Liver (tissue), 7 donors: ENCODE measurements at regions not wholly inside any gene's neighbourhood (a gene's known extent, or its start where the extent isn't known, plus 50 kb on each side); places are given as distances from the start of the nearest gene placed in this dataset.

ENCODE experiments used
- DNase-seq: peaks from one replicate; pipeline ENCODE4 v3.0.0-alpha.2; 2017; ENCODE audit warnings: low spot score
- H3K27ac ChIP-seq, 2 donors: one replicate each; pipeline ENCODE4 v1.7.0; 2013; ENCODE audit warnings: inconsistent platforms in 2 of 2, low read length in 2 of 2, control low read depth in 1 of 2, low read depth in 1 of 2, mild to moderate bottlenecking in 1 of 2
- H3K27me3 ChIP-seq, 4 donors: one replicate each; pipeline versions ENCODE4 v1.6.1 to v1.7.0; 2013; ENCODE audit warnings: low read length in 3 of 4, inconsistent platforms in 1 of 4, mild to moderate bottlenecking in 1 of 4, moderate library complexity in 1 of 4; ENCODE audit not compliant: control insufficient read depth in 4 of 4, insufficient read depth in 4 of 4
- H3K36me3 ChIP-seq, 4 donors: one replicate each; pipeline versions ENCODE4 v1.6.1 to v1.7.0; 2013; ENCODE audit warnings: low read length in 3 of 4, mild to moderate bottlenecking in 3 of 4, low read depth in 1 of 4, moderate library complexity in 1 of 4; ENCODE audit not compliant: control insufficient read depth in 4 of 4, insufficient read depth in 3 of 4
- H3K4me1 ChIP-seq, 4 donors: one replicate each; pipeline versions ENCODE4 v1.6.1 to v1.7.0; 2013; ENCODE audit warnings: low read length in 3 of 4, mild to moderate bottlenecking in 3 of 4, moderate library complexity in 1 of 4; ENCODE audit not compliant: control insufficient read depth in 4 of 4, insufficient read depth in 4 of 4
- H3K4me3 ChIP-seq, 3 donors: one replicate each; pipeline versions ENCODE4 v1.6.1 to v1.7.0; 2013; ENCODE audit warnings: low read length in 3 of 3, control low read depth in 1 of 3, low read depth in 1 of 3, mild to moderate bottlenecking in 1 of 3
- H3K9ac ChIP-seq, 2 donors: one replicate each; pipeline ENCODE4 v1.7.0; 2013; ENCODE audit warnings: low read length in 2 of 2, mild to moderate bottlenecking in 2 of 2, moderate library complexity in 2 of 2, control low read depth in 1 of 2, low read depth in 1 of 2
- H3K9me3 ChIP-seq, 4 donors: one replicate each; pipeline versions ENCODE4 v1.6.1 to v1.7.0; 2013; ENCODE audit warnings: low read length in 3 of 4; ENCODE audit not compliant: control insufficient read depth in 4 of 4
- FOXA1 ChIP-seq: IDR thresholded peaks from 2 replicates; pipeline ENCODE4 v1.6.1; 2016; ENCODE audit warnings: antibody characterized with exemption
- GABPA ChIP-seq, 2 donors: IDR thresholded peaks in 1 of 2; conservative IDR thresholded peaks in 1 of 2; 2 replicates each; pipeline ENCODE4 v1.6.1; 2016; ENCODE audit warnings: antibody characterized with exemption in 2 of 2, mild to moderate bottlenecking in 1 of 2, moderate library complexity in 1 of 2
- HNF4A ChIP-seq, 2 donors: conservative IDR thresholded peaks; 2 replicates each; pipeline ENCODE4 v1.6.1; 2016; ENCODE audit warnings: antibody characterized with exemption in 2 of 2, mild to moderate bottlenecking in 2 of 2
- HNF4G ChIP-seq: IDR thresholded peaks from 2 replicates; pipeline ENCODE4 v1.6.1; 2016; ENCODE audit warnings: antibody characterized with exemption
- JUND ChIP-seq, 2 donors: IDR thresholded peaks; 2 replicates each; pipeline ENCODE4 v1.6.1; 2016; ENCODE audit warnings: antibody characterized with exemption in 2 of 2
- NR2F2 ChIP-seq: IDR thresholded peaks from 2 replicates; pipeline ENCODE4 v1.6.1; 2016; ENCODE audit warnings: antibody characterized with exemption
- REST ChIP-seq: IDR thresholded peaks from 2 replicates; pipeline ENCODE4 v1.6.1; 2016; ENCODE audit warnings: antibody characterized with exemption, mild to moderate bottlenecking
- RXRA ChIP-seq, 2 donors: IDR thresholded peaks; 2 replicates each; pipeline ENCODE4 v1.6.1; 2017 to 2018; ENCODE audit warnings: antibody characterized with exemption in 2 of 2, mild to moderate bottlenecking in 1 of 2
- TAF1 ChIP-seq: conservative IDR thresholded peaks from 2 replicates; pipeline ENCODE4 v1.6.1; 2016; ENCODE audit warnings: antibody characterized with exemption, mild to moderate bottlenecking
- YY1 ChIP-seq: IDR thresholded peaks from 2 replicates; pipeline ENCODE4 v1.6.1; 2016; ENCODE audit warnings: antibody characterized with exemption, mild to moderate bottlenecking
- ZBTB33 ChIP-seq: IDR thresholded peaks from 2 replicates; pipeline ENCODE4 v1.6.1; 2016; ENCODE audit warnings: antibody characterized with exemption
- WGBS: extraction: QIAGEN DNeasy Blood & Tissue Kit; methylation state at CpG from one replicate; pipeline ENCODE4 v1.1.7; 2013; 5-methylcytosine and 5-hydroxymethylcytosine counted together
- TF ChIP-seq, protein P1 (sequence below): IDR thresholded peaks from 2 replicates; pipeline ENCODE4 v1.6.1; 2016; ENCODE audit warnings: antibody characterized with exemption
- TF ChIP-seq, protein P2 (sequence below): IDR thresholded peaks from 2 replicates; pipeline ENCODE4 v1.6.1; 2016; ENCODE audit warnings: antibody characterized with exemption
- donor health status: healthy.
- donor health status: healthy.
- donor health status: healthy.
- donor health status: healthy.

DNA sequence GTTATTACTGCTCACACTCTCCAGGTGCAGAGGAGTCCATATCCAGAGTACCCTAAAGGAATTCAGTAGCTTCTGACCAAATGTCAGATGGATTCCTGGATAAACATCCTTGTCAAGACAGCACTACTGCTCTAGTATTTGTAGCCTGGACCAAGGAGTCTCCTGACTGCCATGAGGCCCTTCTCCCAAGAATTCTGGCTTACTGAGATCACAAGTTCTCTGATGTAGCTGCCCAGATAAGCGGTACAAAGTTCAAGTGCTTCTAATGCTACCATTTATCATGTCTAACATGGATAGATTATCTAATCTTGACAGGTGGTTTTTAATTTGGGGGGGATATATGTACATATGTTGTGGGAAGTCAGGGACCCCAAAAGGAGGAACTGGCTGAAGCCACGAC is 196.6 kb upstream of the HMCN1 start:
- Histone ChIP-seq H3K4me3 (no peak overlapping the region), H3K27me3 (peaks cover 0 to 2% (median 0%) of the 10 kb centered on the region in 4 donors), H3K4me1 (peaks cover 3 to 15% (median 11%) of the 10 kb centered on the region in 4 donors), H3K9ac (no peak overlapping the region), H3K9me3 (no peaks in the 10 kb centered on the region), H3K36me3 (no peaks in the 10 kb centered on the region), H3K27ac (no peak overlapping the region)
- TF ChIP-seq ZBTB33 (no peak), GABPA (IDR thresholded peaks at IDR 0.05 in 1 of 2, conservative IDR thresholded peaks at IDR 0.05 in 1 of 2) (no peak), NR2F2 (no peak)
- TF ChIP-seq, protein P1, sequence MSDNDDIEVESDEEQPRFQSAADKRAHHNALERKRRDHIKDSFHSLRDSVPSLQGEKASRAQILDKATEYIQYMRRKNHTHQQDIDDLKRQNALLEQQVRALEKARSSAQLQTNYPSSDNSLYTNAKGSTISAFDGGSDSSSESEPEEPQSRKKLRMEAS, result no peak
- WGBS, result 85% methylated on average over 2 of the region's 2 CpGs
- DNase-seq, result no peak

GRCh38 chr1:185536165-185536920 is 197.8 kb upstream of the HMCN1 start:
- Histone ChIP-seq H3K4me1 (peaks cover 3 to 15% (median 11%) of the 10 kb centered on the region in 4 donors), H3K27ac (no peak overlapping the region), H3K9ac (no peak overlapping the region), H3K27me3 (peaks cover 0 to 2% (median 0%) of the 10 kb centered on the region in 4 donors), H3K36me3 (no peaks in the 10 kb centered on the region), H3K9me3 (no peaks in the 10 kb centered on the region), H3K4me3 (no peak overlapping the region)
- no peak for DNase-seq
- 67% methylated on average over 3 of the region's 3 CpGs for WGBS
- no peak for TF ChIP-seq REST
- TF ChIP-seq JUND (IDR thresholded peaks at IDR 0.05), result no peak
- TF ChIP-seq YY1, result no peak
- TF ChIP-seq, protein P1, result no peak
- no peak for TF ChIP-seq FOXA1
- TF ChIP-seq TAF1, result no peak
- no peak for TF ChIP-seq GABPA (IDR thresholded peaks at IDR 0.05 in 1 of 2, conservative IDR thresholded peaks at IDR 0.05 in 1 of 2)

GRCh38 chr1:185535621-185536020 is 198.6 kb upstream of the HMCN1 start:
- Histone ChIP-seq H3K36me3 (no peaks in the 10 kb centered on the region), H3K27ac (no peak overlapping the region), H3K4me1 (peaks cover 3 to 15% (median 11%) of the 10 kb centered on the region in 4 donors), H3K9ac (no peak overlapping the region), H3K4me3 (no peak overlapping the region), H3K27me3 (peaks cover 0 to 2% (median 0%) of the 10 kb centered on the region in 4 donors), H3K9me3 (no peaks in the 10 kb centered on the region)
- 93% methylated on average over 2 of the region's 2 CpGs for WGBS
- DNase-seq, result no peak
- TF ChIP-seq REST (no peak), FOXA1 (no peak), TAF1 (no peak), ZBTB33 (no peak), NR2F2 (no peak), RXRA (IDR thresholded peaks at IDR 0.05) (no peak), HNF4G (no peak), YY1 (no peak), JUND (IDR thresholded peaks at IDR 0.05) (no peak), HNF4A (conservative IDR thresholded peaks at IDR 0.05) (no peak)
- TF ChIP-seq, protein P2, sequence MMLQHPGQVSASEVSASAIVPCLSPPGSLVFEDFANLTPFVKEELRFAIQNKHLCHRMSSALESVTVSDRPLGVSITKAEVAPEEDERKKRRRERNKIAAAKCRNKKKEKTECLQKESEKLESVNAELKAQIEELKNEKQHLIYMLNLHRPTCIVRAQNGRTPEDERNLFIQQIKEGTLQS, result no peak
